HFF-Myc (cell line): ENCODE measurements at regions not wholly inside any gene's neighbourhood (a gene's known extent, or its start where the extent isn't known, plus 50 kb on each side); places are given as distances from the start of the nearest gene placed in this dataset.
"Not testable (repeated sequence)": the region's sequence is repeated elsewhere in the genome, so short reads cannot be mapped to it uniquely, and the experiment has no call there.

Experiments
- DNase-seq: peaks from one replicate; pipeline ENCODE4 v3.0.0-alpha.2; 2011; ENCODE audit warnings: low read depth; ENCODE audit errors: extremely low read depth
- H3K4me3 ChIP-seq: replicated peaks from 2 replicates; pipeline ENCODE4 v1.5.1; 2011; ENCODE audit warnings: low read depth, mild to moderate bottlenecking, control low read depth, low read length

DNA sequence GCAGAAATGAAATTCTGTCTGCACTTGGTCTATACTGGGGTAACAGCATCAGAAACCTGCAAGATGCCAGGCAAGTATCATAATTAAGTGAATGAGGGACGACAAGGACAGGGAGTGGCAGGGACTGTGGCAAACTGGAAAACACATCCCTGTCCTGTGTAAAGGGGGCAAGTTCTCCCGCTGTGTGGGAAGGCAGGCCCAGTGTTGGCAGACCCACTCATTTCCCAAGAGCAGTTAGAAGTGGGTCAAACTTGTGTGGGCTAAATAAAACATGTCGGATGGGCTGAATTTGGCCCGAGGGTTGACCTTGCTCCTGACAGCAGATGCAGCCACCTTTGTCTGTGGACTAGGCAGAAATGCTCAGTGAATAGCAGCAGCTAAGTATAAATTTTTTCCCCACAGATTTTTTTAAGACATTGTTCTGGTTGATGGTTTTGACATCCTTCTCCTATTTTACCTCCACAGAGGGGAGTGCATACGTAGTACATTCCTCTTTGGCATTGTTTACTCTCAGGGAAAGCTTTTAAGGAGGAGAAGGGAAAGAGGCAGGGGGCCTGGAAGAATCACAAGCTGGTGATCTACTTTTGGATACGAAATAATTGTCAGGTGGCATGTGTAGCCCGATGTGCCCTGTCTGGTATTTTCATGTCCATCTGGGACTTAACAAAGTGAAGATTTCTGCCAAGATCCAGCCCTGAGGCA, 72.6 kb upstream of the SEC22B start:
- not testable (repeated sequence) for H3K4me3 ChIP-seq, DNase-seq

DNA sequence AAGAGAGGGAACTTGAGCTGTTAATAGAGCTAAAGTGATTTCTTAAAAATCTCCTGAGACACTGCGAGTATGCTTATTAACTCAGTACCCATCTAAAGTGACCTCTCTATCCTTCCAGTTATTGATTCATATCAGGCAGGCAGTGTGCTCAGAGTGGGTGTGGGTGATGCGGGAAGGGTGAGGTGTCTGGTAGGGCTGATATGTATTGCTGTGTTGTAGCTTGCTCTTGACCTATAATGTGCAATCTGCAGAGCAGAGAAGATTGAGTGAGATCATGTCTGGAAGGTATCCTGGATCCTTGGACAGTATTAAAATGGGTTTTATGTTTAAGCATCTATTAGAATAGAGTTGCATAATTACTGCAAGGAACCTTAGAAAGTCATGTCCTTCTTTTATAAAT, 71.9 kb upstream of the SEC22B start:
- DNase-seq, H3K4me3 ChIP-seq: not testable (repeated sequence)

DNA sequence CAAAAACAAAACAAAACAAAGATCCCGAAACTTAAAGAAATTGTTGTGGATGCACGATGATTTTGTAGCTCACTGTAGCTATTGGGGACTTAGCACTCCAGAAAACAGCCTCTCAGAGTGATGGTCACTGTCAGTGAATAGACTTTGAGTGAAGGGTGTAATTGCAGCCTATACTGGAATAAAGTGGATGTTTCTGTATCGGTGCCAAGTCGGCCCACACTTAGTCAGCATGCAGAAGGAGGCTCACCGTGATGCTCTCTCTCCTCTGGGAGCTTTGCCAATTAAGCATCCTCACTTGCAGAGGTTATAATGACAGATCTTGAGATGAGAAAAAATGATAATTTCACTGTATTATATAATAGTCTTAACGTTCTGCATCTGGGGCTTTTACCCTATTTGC, 67.5 kb upstream of the SEC22B start:
- DNase-seq, H3K4me3 ChIP-seq: not testable (repeated sequence)

DNA sequence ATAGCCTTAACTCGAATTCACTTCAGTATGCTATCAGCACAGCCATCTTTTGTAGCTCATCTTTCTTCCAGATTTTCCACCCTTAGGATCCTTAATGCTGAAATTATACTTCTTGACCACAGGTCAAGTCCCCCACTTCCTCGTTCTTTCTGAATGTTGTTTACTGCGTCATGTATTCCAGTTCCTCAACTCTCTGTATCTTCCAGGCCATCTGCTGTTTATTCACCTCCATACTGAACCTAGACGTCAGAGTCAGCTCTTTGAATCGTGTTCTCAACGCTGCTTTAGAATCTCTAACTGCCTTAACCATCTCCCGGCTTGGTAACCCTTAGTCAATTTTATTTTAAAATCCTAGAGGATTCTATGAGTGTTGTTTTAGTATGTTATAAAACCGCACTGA, 66.3 kb upstream of the SEC22B start:
- not testable (repeated sequence) for H3K4me3 ChIP-seq, DNase-seq

DNA sequence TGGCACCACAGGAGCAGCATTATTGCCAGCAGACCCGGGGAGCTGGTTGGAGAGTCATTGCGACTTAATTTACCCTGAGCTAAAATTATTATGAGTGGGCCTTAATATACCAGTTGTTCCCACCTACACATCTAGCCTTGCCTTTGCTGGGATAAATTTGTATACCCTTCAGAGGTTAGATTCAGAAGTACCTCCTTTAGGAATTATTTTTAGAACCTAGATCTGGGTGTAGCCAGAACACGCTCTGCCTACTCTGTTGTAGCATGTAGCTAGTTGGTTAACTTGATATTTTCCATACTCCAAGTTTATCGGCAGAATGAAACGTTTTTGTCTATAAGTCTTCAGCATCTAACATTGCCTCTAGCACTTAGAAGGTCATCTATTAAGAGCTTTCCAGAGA, 65.5 kb upstream of the SEC22B start:
- H3K4me3 ChIP-seq = not testable (repeated sequence)

DNA sequence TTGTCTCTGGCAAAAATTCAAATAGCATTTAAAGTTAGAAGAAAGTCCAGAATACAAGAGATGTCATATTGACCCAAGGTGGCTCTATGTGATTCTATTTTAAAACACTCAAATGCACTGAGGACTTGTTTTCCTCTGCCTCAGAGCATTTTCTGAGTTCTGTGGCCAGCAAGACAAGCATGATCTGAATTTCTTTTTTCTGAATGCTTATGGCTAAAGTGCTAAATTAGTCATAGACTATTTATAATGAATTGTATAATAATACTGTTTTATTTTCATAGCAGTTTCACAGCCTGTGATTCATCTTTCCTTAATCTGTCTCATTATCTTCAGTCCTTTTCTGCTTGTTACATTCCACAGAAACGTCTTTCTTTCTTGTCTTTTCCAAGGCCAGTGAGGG, 63.9 kb upstream of the SEC22B start:
- H3K4me3 ChIP-seq, DNase-seq: not testable (repeated sequence)

More for the DNA sequence above, 65.5 kb upstream of the SEC22B start:
- not testable (repeated sequence) for DNase-seq

DNA sequence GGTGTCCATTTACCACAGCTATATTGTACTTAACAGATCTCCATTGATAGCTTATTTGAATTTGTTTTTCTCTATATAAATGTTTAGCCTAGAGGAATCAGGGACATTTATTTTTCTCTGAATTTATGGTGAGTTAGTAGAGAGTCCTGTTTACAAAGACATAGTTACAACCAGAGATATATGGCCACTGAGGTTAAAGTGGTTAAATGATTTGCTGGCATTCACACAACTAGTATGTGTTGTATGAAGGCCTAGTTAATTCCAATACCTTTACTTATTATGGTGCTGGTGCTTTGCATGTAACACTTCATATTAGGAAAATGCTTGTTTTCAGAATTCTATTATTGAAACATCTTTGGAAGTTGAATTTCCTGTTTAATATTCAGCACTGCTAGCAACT, 63.0 kb upstream of the SEC22B start:
- not testable (repeated sequence) for H3K4me3 ChIP-seq, DNase-seq

DNA sequence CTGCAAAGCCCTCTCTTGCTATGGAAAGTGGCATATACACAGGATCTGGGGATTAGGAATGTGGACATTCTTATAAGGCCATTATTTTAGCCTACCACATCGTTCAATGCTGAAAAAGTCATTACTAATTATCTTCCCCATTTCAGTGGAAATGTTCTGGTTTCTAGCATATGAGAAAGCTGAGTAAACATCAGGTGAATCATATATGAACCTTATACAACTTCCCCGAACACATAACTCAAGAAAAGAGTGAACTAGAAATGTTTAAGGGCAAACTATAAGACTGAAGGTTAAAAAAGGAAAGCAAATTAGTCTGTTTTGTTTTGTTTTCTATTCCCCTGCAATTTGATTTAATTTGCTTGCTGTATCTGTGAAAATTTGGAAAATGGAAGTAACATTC, 62.5 kb upstream of the SEC22B start:
- H3K4me3 ChIP-seq, DNase-seq: not testable (repeated sequence)

DNA sequence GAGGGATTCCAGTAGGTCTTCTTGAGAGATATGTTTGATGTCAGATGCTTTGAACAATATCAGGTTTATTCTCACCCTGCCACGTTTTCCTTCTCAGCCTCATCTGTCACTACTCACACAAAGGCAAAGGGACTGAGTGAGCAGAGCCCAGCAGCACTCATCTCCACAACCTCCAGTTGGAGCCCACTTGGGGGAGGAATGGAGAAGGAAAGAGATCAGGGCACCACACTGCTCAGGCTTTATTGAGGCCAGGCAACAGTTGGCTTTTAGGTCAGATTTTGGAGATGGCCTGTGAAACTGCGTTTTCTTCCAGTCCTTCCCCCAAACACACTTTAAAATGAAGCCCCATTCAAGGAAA, 57.3 kb upstream of the SEC22B start:
- not testable (repeated sequence) for H3K4me3 ChIP-seq, DNase-seq

DNA sequence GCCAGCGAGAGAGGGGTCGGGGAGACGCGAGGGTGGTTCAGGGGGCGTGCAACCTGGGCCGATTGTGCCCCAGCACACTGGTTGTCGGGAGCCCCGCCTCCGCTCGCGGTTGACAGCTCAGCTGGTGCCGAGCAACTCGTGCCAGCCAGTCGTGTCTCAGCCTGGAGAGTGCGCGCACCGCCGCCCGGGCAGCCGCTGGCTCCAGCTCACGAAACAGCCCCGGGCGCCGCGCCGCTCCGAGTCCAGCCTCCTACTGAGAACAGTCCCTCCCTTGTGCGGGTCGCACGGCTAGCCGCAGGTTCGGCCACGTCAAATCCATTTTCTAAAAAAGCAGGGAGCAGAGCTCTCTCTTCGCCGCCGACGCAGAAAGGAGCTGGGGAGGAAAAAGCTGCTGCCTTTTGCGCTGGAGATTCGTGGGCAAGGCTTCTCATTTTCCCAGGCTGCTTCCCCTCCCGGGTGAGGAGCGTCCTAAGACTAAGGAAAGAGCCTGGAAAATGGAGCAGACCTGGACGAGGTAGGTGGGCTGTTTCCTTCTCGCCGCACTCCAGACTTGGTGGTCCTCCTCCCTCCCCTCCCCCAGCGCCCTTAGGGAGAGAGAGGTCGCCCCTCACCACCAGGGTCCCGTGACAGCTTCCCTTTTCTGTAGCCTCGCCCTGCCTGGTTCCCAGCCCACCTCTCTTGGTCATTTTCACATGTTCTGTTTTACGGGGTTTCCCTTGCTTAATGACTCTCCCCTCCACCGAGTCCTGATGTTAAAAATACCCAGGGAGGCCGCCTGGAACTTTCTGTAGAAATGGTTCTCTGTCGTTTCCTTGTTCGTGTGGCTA, 56.7 kb upstream of the SEC22B start:
- not testable (repeated sequence) for H3K4me3 ChIP-seq, DNase-seq

DNA sequence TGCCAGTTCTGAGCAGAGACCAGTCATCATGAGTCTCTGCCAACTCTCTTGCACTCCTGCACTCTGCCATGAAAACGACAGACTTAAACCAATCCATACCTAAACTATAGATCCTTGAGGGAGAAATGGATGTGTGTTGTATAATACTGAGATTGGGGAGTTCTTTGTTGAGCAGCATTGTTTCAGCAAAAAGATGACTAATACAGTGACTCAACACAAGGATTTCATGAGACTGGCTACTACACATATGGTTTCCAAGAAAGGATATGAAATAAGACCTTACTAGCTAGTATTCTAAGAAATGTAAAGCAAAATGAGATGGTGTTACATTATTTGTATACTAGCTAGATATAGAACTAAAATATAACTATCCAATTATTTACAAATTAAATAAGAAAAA, 53.5 kb upstream of the SEC22B start:
- not testable (repeated sequence) for DNase-seq

More for the DNA sequence above, 53.5 kb upstream of the SEC22B start:
- not testable (repeated sequence) for H3K4me3 ChIP-seq
